GM21737 (cell line): ENCODE measurements at regions not wholly inside any gene's neighbourhood (a gene's known extent, or its start where the extent isn't known, plus 50 kb on each side); places are given as distances from the start of the nearest gene placed in this dataset.

ENCODE experiments used
- ATAC-seq: cut with Tn5 transposase; IDR thresholded peaks from one replicate; pipeline ENCODE4 v1.9.1; 2021; ENCODE audit warnings: mild to moderate bottlenecking, moderate library complexity; ENCODE audit not compliant: unreplicated experiment

DNA sequence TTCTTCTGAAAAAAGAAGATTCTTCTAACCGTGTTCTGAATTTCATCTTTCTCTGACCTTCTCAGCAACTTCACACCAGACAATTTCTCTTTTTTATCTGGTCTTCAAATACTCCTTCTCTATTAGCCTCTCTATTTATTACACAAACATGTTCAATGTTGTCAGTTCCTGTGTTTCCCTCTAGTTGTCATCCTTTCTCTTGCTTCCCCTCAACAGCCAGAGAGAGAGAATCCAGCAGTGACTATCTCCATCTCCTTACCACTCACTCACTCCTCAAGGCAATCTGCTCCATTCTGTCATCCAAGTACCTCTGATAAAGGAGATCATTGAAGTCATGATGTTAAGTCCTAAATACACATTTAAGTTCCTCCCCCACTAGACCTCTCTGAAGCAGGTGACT lies 491.9 kb upstream of the CHAC2 start:
- ATAC-seq = no peak

DNA sequence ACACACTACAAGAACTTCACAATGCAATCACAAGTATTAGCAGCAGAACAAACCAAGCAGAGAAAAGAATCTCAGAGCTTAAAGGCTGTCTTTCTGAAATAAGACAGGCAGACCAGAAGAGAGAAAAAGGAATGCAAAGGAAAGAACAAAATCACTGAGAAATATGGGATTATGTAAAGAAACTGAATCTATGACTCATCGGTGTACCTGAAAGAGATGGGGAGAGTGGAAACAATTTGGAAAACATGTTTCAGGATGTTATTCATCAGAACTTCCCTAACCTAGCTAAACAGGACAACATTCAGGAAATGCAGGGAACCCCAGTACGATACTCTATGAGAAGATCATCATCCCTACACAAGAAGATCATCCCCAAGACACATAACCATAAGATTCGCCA lies 499.0 kb upstream of the CHAC2 start:
- no peak for ATAC-seq

DNA sequence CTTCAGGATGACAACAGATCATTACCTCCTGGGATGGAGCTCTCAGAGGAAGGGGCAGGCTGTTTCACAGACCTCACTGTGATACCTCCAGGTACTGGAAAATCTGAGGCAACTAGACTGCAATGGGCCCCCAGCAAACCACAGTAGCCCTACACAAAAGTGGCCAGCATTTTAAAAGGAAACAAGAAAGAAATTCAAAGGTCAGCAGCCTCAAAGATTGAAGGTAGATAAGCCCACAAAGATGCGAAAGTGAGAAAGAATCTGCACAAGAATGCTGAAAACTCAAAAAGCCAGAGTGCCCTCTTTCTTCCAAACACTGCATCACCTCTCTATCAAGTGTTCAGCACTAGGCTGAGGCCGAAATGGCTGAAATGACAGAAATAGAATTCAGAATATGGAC lies 499.5 kb upstream of the CHAC2 start:
- ATAC-seq = no peak

DNA sequence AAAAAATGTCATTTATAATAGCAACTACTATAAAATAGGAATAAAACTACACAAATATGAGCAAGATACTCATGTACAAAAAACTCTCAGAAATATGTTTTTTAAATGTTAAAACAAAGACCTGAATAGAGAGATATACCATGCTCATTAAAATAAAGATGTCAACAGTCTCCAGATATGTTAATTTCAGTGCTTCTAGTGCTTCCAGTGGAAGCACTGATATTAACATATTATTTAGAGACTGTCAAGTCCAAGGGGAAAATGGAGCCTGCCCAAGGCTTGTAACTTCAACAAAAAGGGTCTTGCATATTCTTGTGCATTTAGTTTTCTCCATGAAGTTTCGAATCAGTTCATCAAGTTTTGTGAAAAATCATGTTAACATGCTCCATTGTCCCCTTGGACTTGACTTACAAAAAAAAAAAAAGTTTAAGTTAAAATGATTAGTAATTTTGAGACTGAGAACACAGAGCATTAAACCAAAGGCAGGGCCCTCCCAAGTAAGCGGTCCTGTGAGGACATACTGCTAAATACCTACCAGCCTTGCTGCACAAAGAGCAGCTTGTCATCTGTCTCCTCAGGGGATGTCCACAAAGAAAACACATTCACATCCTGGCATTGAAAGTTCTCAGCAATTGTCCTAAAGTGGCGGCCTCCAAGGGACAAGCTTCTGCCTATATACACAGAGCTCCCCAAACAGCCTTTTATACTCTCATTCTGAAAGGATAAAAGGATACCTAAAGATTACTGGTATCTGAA lies 501.9 kb upstream of the CHAC2 start:
- no peak for ATAC-seq

DNA sequence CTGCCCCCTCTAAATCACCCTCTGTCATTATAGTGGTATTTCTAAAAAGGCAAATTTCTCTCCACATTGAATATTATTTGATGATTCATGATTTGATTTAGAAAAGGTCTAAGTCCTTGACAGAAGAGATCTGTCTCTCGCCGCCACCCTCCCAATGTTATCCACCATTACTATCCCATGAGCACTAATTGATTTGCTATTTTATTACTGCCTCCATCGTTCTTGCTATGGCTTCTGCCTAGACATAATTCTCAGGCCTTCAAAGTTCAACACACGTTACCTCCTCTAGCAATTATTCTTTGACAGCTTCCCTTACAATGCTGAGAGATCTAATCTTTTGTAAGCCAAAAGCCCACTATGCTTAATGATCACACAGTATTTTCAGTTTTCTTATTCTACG lies 507.0 kb upstream of the CHAC2 start:
- no peak for ATAC-seq

DNA sequence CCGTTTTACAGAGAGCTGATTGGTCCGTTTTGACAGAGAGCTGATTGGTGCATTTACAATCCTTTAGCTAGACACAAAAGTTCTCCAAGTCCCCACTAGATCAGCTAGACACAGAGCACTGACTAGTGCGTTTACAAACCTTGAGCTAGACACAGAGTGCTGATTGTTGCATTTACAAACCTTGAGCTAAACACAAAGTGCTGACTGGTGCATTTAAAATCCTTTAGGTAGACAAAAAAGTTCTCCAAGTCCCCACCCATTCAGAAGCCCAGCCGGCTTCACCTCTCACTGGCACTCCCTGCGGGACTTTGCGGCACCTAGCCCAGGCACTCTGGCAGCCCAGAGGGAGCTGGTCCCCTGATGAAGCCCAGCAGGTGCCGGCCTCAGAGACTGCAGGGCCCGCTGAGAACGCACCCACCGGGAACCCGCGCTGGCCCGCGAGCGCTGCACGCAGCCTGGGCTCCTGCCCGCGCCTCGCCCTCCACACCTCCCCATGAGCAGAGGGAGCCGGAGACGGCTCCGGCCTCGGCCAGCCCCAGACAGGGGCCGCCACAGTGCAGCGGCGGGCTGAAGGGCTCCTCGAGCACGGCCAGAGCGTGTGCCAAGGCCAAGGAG lies 508.1 kb upstream of the CHAC2 start:
- ATAC-seq = no peak

DNA sequence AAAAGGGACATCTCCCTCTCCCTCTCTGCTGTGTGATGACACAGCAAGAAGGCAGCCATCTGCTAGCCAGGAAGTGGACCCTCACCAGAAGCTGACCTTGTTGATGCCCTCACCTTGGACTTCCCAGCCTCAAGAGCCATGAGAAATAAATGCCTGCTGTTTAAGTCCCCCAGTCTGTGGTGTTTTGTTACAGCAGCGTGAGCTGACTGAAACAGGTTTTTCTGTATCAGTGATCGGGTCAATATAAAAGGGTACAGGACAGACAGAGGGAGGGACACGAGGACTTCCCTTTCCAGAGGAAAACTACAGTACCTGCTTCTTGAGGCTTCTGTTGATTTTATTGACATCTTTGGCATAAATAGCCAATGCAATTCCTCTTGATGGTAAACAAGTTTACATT lies 510.3 kb upstream of the CHAC2 start:
- no peak for ATAC-seq

DNA sequence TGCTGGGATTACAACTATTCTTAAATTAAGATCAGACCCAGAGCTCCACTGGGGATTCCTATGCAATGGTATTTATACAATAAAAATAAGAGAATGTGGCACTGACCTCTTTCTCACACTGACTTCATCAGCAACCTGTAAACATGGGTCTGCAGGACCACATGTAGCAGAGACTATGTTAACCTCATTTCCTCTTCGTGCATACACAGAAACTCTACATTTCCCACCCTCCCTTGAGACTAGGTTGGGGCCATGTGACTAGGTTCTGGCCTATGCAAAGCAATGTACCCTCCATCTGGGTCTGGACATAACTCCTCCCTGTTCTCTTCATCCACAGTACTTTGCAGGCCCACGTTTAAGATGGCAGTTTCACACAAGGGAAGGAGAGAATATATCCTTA lies 514.4 kb upstream of the CHAC2 start:
- no peak for ATAC-seq

DNA sequence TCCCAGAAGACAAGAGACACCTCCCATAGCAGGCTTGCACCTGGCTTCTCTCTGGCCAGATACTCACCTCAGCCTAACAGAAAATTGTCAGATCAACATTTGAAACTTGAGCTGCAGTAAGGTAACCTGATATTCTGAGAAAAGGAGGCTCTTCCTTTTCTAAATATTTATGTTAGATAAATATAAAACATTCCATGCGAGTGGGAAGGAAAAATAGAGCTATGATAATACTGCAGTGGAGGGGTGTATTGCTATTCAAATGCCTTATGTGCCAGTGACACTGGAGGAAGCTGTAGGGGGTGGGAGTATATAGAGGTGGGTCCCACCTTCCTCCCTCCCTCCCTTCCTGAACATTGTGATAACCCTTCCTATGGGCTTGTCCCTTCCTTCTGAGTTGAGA lies 515.5 kb upstream of the CHAC2 start:
- no peak for ATAC-seq

DNA sequence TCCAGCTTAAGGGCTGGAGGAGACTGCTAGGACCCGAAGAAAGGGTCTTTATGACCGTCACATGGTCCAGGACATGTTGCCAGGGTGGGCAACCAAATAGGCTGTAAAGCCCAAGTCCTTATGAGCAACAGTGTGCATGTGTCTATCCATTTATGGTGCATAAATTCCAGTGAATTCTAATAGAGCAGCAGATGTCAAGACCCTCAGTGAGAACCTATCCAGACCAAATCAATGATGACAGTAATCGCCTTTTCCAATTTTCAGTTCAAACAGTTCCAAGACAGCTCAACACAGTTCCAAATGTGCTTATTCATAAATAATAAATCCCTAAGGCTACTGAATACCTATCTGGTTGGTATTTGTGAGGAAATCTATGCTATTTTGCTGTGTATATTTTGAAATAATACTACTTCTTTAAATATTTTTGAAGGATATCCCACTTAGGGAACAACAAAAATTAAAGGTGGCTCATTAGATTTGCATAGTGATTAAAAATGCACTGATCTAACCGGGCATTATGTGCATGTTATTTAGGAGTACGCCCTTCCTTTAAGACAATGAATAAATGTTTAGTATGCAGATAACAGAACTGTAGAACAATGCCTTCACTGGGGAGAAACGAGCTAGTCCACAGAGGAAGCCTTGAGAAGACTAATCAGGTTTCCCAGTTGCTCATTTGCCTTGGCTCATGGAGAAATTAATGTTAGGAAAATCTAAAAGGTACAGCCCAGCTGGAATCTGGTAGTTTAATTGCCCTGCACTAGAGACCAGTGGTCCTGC lies 519.5 kb upstream of the CHAC2 start:
- no peak for ATAC-seq

DNA sequence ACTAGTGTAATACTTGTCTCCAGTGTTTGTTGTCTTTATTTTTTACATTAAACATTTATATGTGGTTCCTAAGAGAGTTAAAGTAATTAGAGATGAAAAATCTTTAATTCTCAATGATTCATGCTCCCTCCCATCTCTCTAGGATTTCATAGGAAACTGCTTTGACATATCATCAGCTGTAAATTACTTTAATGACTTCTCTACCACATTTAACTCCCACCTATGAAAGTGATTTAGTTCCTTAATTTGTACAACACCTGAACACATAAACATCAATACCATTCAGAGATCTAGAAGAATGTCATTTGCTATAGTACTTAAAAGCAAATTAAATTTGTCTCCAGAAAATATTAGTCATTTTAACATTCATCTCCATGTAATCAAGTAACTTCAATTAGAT lies 524.2 kb upstream of the CHAC2 start:
- ATAC-seq = no peak

DNA sequence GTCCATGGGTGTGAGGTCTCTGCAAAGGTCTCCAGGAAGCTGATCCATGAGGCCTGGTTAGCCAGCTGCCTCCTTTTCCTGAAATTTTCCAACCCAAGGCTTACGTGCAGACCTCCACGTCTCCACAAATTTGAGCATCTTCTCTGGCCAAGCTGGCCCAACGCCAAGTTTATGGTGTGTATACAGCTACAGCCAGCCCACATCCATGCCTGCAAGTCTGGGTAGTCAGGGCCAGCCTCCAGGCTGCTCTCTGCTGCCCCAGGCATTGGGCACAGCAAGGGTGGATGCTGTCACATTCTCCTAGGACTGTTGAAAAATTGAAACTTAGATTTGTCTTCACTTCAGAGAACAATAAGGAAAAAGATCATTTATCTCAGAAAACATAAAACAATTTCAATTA lies 525.5 kb upstream of the CHAC2 start:
- ATAC-seq = no peak

DNA sequence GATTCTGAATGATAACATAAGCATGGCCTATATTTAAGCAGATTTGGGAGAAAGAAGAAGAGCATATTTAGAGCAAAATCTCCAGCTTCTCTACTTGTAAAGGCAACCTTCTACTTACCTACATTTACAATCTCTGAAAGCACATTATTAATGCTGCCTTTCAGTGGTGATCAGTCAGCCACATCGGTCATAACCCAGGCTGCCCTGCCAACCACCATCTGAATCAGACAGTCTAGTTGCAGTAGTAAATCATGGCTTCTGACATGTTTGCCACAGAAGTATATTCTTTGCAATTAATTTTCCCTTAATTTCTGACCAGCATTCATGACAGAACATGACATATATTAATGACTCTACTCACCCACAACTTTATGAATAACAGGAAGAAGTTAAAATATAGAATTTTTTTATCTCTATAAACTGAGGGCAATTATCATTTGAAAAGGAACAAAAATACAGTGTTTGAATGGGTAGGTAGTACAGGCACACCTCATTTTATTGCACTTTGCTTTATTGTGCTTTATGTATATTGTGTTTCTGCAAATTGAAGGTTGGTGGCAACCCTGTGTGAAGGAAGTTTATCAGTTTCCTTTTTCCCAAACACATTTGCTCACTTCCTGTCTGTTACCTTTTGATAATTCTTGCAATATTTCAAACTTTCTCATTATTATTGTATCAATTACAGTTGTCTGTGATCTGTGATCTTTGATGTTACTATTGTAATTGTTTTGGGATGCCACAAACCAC lies 531.6 kb upstream of the CHAC2 start:
- no peak for ATAC-seq

DNA sequence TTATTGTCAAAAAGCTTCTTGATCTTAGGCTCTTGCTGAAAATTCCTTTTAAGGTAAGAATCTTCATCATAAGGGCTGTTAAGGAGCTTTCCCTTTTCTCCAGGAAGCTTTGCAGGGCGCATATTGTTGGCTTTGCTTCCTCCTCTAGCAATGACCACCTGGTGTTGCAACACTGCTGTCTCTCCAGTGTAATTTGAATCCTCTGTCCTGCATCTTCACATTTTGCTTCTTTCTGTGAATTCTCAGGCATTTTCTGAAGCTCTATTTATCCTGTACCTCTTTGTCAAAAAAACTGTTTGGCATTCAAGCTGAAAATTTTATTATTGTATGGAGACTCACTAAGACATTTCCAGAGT lies 533.1 kb upstream of the CHAC2 start:
- ATAC-seq = no peak

DNA sequence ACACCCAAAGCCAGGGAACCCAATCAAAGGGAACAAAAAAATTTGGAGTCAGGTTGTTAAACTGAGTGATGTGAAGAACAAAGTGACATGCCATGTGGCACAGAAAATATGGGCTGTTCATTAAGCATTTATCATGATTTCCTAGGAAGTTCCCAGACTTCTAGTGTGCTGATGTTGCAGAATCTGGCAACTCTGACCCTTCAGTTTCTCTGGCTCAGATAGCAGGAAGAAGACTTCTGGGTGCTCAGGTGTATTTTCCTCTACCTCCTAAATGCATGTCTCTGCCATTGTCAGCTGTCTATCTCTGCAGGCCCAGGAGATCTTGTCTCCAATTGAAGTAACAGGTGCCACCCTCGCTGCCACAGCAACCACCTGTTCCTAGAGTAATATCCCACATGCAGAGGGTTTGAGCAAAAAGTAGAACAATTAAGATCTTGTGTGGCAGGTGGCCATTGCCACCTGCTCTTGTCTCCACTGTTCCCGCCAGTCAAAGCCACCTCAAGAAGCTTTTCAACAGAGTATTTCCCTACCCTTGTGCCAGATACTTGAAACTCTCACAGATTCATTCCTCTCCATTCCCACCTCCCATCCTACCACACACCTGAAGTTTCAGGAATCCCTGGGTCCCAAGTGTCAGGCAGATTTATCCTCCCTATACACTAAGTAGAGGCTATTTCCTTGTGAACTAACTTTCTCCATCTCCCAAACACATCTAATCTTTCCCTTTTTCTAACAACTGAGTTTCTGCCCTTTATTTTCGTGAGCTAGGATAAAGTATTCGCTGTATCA lies 533.7 kb upstream of the CHAC2 start:
- ATAC-seq = no peak

DNA sequence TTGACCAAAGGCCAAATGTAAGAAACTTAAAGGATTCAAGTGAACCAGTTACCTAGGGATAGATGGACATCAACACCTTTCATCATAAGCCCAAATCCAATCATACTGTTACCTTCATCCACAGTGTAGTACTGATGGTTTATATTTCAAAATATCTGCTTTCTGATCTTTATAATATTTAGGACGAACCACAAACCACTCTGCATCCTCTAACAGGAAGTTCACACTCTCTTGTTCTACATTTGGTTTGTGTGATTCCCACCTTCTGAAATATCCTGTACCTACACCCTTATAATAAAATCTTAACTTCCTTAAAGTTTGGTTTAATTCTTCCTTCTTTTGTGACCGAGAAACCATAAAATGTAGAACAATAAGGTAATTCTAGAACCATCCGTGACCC lies 535.7 kb upstream of the CHAC2 start:
- ATAC-seq = no peak

DNA sequence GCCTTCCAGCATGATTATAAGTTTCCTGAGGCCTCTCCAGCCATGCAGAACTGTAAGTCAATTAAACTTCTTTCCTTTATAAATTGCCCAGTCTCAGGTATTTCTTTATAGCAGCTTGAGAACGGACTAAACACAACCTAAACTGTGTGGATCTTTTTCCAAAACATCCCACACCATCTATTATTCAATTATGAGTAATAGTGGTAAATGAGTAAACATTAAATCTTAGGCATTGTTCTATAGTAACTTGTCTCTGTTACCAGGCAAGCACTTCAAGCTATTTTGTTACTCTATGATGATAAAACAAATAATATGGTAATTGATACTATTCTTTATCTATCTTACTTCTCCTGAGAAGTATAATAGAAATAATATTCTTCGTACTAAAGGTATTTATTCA lies 536.9 kb upstream of the CHAC2 start:
- ATAC-seq = no peak

DNA sequence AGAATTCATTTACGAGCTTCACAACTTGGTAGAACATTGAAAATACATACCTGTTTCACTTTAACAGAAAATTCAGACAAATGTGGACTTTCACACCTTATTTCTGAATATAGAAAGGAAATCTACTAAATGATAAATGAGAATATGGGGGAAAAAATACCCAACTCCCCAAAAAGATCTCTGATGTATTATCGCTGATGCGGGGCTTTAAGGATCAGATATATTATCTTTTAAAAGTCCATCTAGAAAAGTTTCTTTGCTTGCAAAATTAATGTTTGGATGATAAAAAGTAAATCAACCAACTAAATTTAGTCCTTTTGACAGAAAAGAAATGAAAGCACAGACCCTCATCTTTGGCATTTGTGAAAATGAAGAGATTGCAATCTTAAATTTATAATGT lies 540.1 kb upstream of the CHAC2 start:
- no peak for ATAC-seq

DNA sequence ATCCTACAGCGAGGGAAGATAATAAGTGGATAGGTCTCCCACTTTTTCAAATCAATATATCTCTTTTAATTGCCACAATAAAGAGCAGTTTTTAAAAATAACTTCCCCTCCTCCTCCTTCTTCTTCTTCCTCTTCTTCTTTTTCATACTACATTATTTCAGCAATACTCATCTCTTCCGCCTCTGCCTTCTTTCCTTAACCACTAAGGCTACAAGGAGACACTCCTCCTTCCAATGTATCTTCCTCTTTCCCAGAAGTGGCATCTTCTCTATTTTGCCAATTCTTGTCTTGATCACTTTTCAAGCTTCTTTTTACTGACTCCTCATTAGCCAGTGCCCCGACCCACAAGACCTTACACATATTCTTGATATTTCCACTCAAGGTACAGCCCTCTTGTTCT lies 546.6 kb upstream of the CHAC2 start:
- no peak for ATAC-seq

DNA sequence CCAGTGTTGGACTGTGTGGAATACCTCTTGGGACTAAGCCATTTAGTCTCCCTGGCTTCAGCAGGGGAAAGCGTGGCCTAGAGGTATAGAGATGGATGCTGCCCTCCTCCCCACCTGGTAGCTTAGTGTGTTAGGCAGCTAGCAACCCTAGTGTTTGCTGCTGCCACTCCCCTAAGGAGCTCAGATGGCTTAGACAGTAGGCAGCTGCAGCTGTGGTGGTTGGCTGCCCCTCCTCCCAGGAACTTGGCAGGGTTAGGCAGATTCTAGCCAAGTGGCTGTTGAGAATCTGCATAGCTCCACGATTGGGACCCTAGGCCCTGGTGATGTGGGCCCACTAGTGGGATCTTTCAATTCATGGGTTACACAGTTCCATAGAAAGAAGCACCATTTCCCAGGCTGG lies 550.4 kb upstream of the CHAC2 start:
- ATAC-seq = no peak

DNA sequence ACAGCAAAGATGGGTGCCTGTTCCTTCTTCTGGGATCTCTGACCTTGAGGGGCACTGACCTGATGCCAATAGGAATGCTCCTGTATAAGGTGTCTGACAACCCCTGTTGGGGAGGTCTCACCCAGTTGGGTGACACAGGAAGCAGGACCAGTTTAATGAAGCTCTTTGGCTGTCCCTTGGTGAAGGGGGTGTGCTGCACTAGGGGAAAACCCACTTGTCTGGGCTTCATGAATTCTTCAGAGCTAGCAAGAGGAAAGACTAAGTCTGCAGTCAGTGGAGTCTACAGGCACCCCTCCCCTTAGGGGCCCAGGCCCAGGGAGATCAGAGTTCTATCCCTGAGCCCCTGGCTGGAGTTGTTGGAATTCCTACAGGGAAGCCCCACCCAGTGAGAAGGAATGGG lies 550.8 kb upstream of the CHAC2 start:
- ATAC-seq = no peak
